Right atrium auricular region (tissue), 2 donors: ENCODE measurements at regions not wholly inside any gene's neighbourhood (a gene's known extent, or its start where the extent isn't known, plus 50 kb on each side); places are given as distances from the start of the nearest gene placed in this dataset.
"Not testable (repeated sequence)": the region's sequence is repeated elsewhere in the genome, so short reads cannot be mapped to it uniquely, and the experiment has no call there.

ENCODE experiments used
- DNase-seq: peaks from one replicate; pipeline ENCODE4 v3.0.0-alpha.2; 2019; ENCODE audit warnings: low spot score
- H3K27ac ChIP-seq, 2 donors: fragments of 200-600 bp; sonication (generic); 1 replicate in 1 of 2; 2 replicates in 1 of 2; pipeline ENCODE4 v1.5.1; 2016 to 2019
- H3K27me3 ChIP-seq, 2 donors: fragments of 200-600 bp; sonication (generic); one replicate each; pipeline versions ENCODE4 v1.5.1 to v1.6.0; 2017 to 2019
- H3K36me3 ChIP-seq: fragments of 200-600 bp; sonication (generic); one replicate; pipeline ENCODE4 v1.5.1; 2016
- H3K4me1 ChIP-seq, 2 donors: fragments of 200-600 bp; sonication (generic); one replicate each; pipeline versions ENCODE4 v1.5.1 to v1.6.0; 2017 to 2019
- H3K4me3 ChIP-seq, 2 donors: fragments of 200-600 bp; sonication (generic); 1 replicate in 1 of 2; 2 replicates in 1 of 2; pipeline ENCODE4 v1.5.1; 2017 to 2019; ENCODE audit warnings: mild to moderate bottlenecking in 1 of 2, moderate library complexity in 1 of 2
- H3K9me3 ChIP-seq, 2 donors: fragments of 200-600 bp; sonication (generic); one replicate each; pipeline ENCODE4 v1.5.1; 2019

GRCh38 chr1:85520826-85521820 lies 56.2 kb upstream of the DDAH1 start:
- not testable (repeated sequence) for H3K27ac ChIP-seq

GRCh38 chr1:85522458-85522857 lies 57.5 kb upstream of the DDAH1 start:
- DNase-seq, H3K27ac ChIP-seq, H3K4me3 ChIP-seq, H3K9me3 ChIP-seq, H3K27me3 ChIP-seq, H3K4me1 ChIP-seq, H3K36me3 ChIP-seq: not testable (repeated sequence)

More at GRCh38 chr1:85520826-85521820, 56.2 kb upstream of the DDAH1 start:
- not testable (repeated sequence) for H3K36me3 ChIP-seq, H3K27me3 ChIP-seq, DNase-seq, H3K9me3 ChIP-seq, H3K4me1 ChIP-seq, H3K4me3 ChIP-seq

- not testable (repeated sequence) for H3K4me1 ChIP-seq, H3K9me3 ChIP-seq, DNase-seq, H3K4me3 ChIP-seq, H3K27ac ChIP-seq, H3K27me3 ChIP-seq, H3K36me3 ChIP-seq
Measured at GRCh38 chr1:85523061-85523460, 57.5 kb upstream of the CCN1 start.

- not testable (repeated sequence) for H3K27me3 ChIP-seq, H3K36me3 ChIP-seq, H3K4me1 ChIP-seq, H3K4me3 ChIP-seq, DNase-seq, H3K9me3 ChIP-seq
- H3K27ac ChIP-seq = peak overlapping the region in 1 of 2 donors; percentile 85
Measured at GRCh38 chr1:85524281-85524886, 56.2 kb upstream of the CCN1 start.

- not testable (repeated sequence) for H3K4me3 ChIP-seq, H3K27me3 ChIP-seq, H3K9me3 ChIP-seq, H3K4me1 ChIP-seq, DNase-seq, H3K36me3 ChIP-seq
- peak overlapping the region; percentile 53 to 85 for H3K27ac ChIP-seq
Measured at GRCh38 chr1:85525591-85525991, 55.0 kb upstream of the CCN1 start.

GRCh38 chr1:85526216-85526615 lies 54.3 kb upstream of the CCN1 start:
- not testable (repeated sequence) for H3K4me1 ChIP-seq, DNase-seq, H3K9me3 ChIP-seq, H3K27me3 ChIP-seq, H3K36me3 ChIP-seq, H3K4me3 ChIP-seq
- H3K27ac ChIP-seq = peak overlapping the region; percentile 53 to 85

- H3K36me3 ChIP-seq, H3K4me3 ChIP-seq, H3K27me3 ChIP-seq, H3K9me3 ChIP-seq, H3K4me1 ChIP-seq: not testable (repeated sequence)
- peak overlapping the region in 1 of 2 donors; percentile 19 for H3K27ac ChIP-seq
- DNase-seq = peak; percentile 86
Measured at GRCh38 chr1:85527145-85527544, 53.4 kb upstream of the CCN1 start.
